B cell (primary cell): ENCODE measurements at regions not wholly inside any gene's neighbourhood (a gene's known extent, or its start where the extent isn't known, plus 50 kb on each side); places are given as distances from the start of the nearest gene placed in this dataset.

ENCODE experiments used
- ATAC-seq: fragments of 200-7000 bp; cut with Tn5 transposase; one replicate; pipeline ENCODE4 v1.10.0; 2021; ENCODE audit warnings: low read depth, mild to moderate bottlenecking, moderate number of reproducible peaks, moderate library complexity
- CTCF ChIA-PET: fragments of 350-600 bp; sonication (Branson Sonifier 250); formaldehyde crosslinking; loops from one replicate; lab custom pipeline; 2021; ENCODE audit warnings: antibody characterized with exemption, inconsistent platforms; lab: Charles Lee
- POLR2A ChIA-PET: fragments of 350-600 bp; sonication (Branson Sonifier 250); formaldehyde crosslinking; loops from one replicate; lab custom pipeline; 2021; ENCODE audit warnings: antibody characterized with exemption; lab: Charles Lee
- DNase-seq: peaks from one replicate; pipeline ENCODE4 v3.0.0; 2013
- H2AFZ ChIP-seq: 2 replicates; pipeline ENCODE4 v1.6.1; 2012; ENCODE audit warnings: mild to moderate bottlenecking, low read depth, low read length; ENCODE audit not compliant: insufficient read depth, poor library complexity, severe bottlenecking
- H3K27ac ChIP-seq, 2 donors: 1 replicate in 1 of 2; 2 replicates in 1 of 2; pipeline ENCODE4 v1.5.1; 2012 to 2013; ENCODE audit warnings: low read length in 2 of 2, mild to moderate bottlenecking in 2 of 2, moderate library complexity in 1 of 2
- H3K27me3 ChIP-seq, 4 experiments: fragments of 200-600 bp in 1 of 4; sonication (generic) in 1 of 4; replicated peaks in 1 of 4; 1 replicate in 2 of 4; 2 replicates in 2 of 4; pipeline versions ENCODE4 v1.6.1 to v1.7.0; 2013 to 2016; ENCODE audit warnings: low read length in 3 of 4, mild to moderate bottlenecking in 2 of 4, mixed read lengths in 1 of 4, moderate library complexity in 1 of 4; ENCODE audit not compliant: insufficient read depth in 4 of 4, control insufficient read depth in 3 of 4; ENCODE audit errors: control extremely low read depth in 1 of 4
- H3K36me3 ChIP-seq, 2 experiments: replicated peaks in 1 of 2; 1 replicate in 1 of 2; 2 replicates in 1 of 2; pipeline versions ENCODE4 v1.6.1 to v1.7.1; 2013; ENCODE audit warnings: low read length in 1 of 2; ENCODE audit not compliant: insufficient read depth in 2 of 2, control insufficient read depth in 1 of 2; ENCODE audit errors: control extremely low read depth in 1 of 2, extremely low read depth in 1 of 2
- H3K4me1 ChIP-seq, 2 donors: fragments of 200-600 bp in 1 of 2; sonication (generic) in 1 of 2; 1 replicate in 1 of 2; 2 replicates in 1 of 2; pipeline versions ENCODE4 v1.5.1 to v1.6.1; 2013 to 2017; ENCODE audit warnings: low read length in 2 of 2; ENCODE audit not compliant: control insufficient read depth in 2 of 2, insufficient read depth in 2 of 2
- H3K4me2 ChIP-seq: replicated peaks from 2 replicates; pipeline ENCODE3; 2012; ENCODE audit warnings: mild to moderate bottlenecking, low read depth, low read length; ENCODE audit not compliant: poor library complexity, severe bottlenecking
- H3K4me3 ChIP-seq, 5 experiments: fragments of 200-600 bp in 1 of 5; sonication (generic) in 1 of 5; 1 replicate in 3 of 5; 2 replicates in 2 of 5; pipeline versions ENCODE4 v1.5.1 to v1.7.0; 2011 to 2016; ENCODE audit warnings: low read length in 4 of 5, mild to moderate bottlenecking in 4 of 5, low read depth in 2 of 5, control low read depth in 1 of 5, moderate library complexity in 1 of 5; ENCODE audit not compliant: insufficient read depth in 1 of 5; ENCODE audit errors: control extremely low read depth in 1 of 5, extremely low read depth in 1 of 5
- H3K79me2 ChIP-seq: fragments of 200-600 bp; sonication (generic); one replicate; pipeline ENCODE4 v1.6.0; 2016; ENCODE audit warnings: low read length; ENCODE audit not compliant: control insufficient read depth, insufficient read depth
- H3K9ac ChIP-seq: fragments of 200-600 bp; sonication (generic); 2 replicates; pipeline ENCODE4 v1.6.1; 2017; ENCODE audit warnings: mild to moderate bottlenecking, low read length, moderate library complexity
- H3K9me3 ChIP-seq, 3 donors: one replicate each; pipeline versions ENCODE4 v1.6.1 to v1.7.1; 2013; ENCODE audit warnings: low read length in 2 of 3; ENCODE audit not compliant: control insufficient read depth in 2 of 3, insufficient read depth in 1 of 3; ENCODE audit errors: control extremely low read depth in 1 of 3
- H4K20me1 ChIP-seq: 2 replicates; pipeline ENCODE4 v1.6.0; 2012; ENCODE audit warnings: mild to moderate bottlenecking, low read length; ENCODE audit not compliant: insufficient read depth, control insufficient read depth, poor library complexity, severe bottlenecking
- H3K27ac Mint-ChIP-seq: one replicate; pipeline ENCODE4 v1.8.0; 2021; ENCODE audit warnings: mixed read lengths
- H3K27me3 Mint-ChIP-seq: one replicate; pipeline ENCODE4 v1.8.0; 2021; ENCODE audit warnings: mixed read lengths
- H3K4me1 Mint-ChIP-seq: one replicate; pipeline ENCODE4 v1.8.0; 2021; ENCODE audit warnings: mixed read lengths
- H3K4me3 Mint-ChIP-seq: one replicate; pipeline ENCODE4 v1.8.0; 2021; ENCODE audit warnings: mixed read lengths
- H3K9me3 Mint-ChIP-seq: one replicate; pipeline ENCODE4 v1.8.0; 2022; ENCODE audit warnings: mixed read lengths; ENCODE audit not compliant: insufficient read depth
- CTCF ChIP-seq: fragments of 200-600 bp; IDR thresholded peaks from one replicate; pipeline ENCODE4 v1.8.0; 2022; ENCODE audit warnings: antibody characterized with exemption, mild to moderate bottlenecking
- EZH2 ChIP-seq: IDR thresholded peaks from 2 replicates; pipeline ENCODE4 v1.6.1; 2012; ENCODE audit warnings: borderline replicate concordance, low read depth, mild to moderate bottlenecking, moderate library complexity, low read length; ENCODE audit not compliant: insufficient read depth, poor library complexity, severe bottlenecking
- WGBS: methylation state at CpG from one replicate; pipeline ENCODE4 v1.1.5; 2013; ENCODE audit warnings: missing lambda C conversion rate; ENCODE audit not compliant: insufficient coverage; 5-methylcytosine and 5-hydroxymethylcytosine counted together
- intact Hi-C: fragments of 100-400 bp; cut with micrococcal nuclease; formaldehyde crosslinking; loops from one replicate; pipeline ENCODE4 v1.10.0; 2022

- Mint-ChIP-seq H3K4me1 (no peaks in the 10 kb centered on the region), H3K27me3 (peaks cover 9% of the 10 kb centered on the region), H3K9me3 (no peaks in the 10 kb centered on the region), H3K4me3 (no peak overlapping the region), H3K27ac (no peak overlapping the region)
- no peaks in the 10 kb centered on the region for H3K36me3 ChIP-seq
- CTCF ChIA-PET, result no interaction called here
- H3K27ac ChIP-seq, result no peak overlapping the region
- H3K4me3 ChIP-seq, result no peak overlapping the region
- H3K4me1 ChIP-seq, result no peaks in the 10 kb centered on the region
- H3K9ac ChIP-seq, result no peak overlapping the region
- TF ChIP-seq EZH2 (no peak), CTCF (no peak)
- no peaks in the 10 kb centered on the region for H3K79me2 ChIP-seq
- H3K9me3 ChIP-seq, result no peaks in the 10 kb centered on the region
- H2AFZ ChIP-seq, result no peak overlapping the region
- POLR2A ChIA-PET, result no interaction called here
- H4K20me1 ChIP-seq, result no peaks in the 10 kb centered on the region
- intact Hi-C loops, result no loop called here
- H3K4me2 ChIP-seq, result no peak overlapping the region
- ATAC-seq, result no peak
- no peaks in the 10 kb centered on the region for H3K27me3 ChIP-seq
- DNase-seq, result no peak
These were observed 103.8 kb upstream of the USP25 start for GRCh38 chr21:15626031-15626430.

GRCh38 chr21:15627011-15627410, 102.8 kb upstream of the USP25 start:
- Histone ChIP-seq H3K9me3 (no peaks in the 10 kb centered on the region), H2AFZ (no peak overlapping the region), H3K4me2 (no peak overlapping the region), H3K27ac (no peak overlapping the region), H3K9ac (no peak overlapping the region), H3K36me3 (no peaks in the 10 kb centered on the region), H3K4me3 (no peak overlapping the region), H3K4me1 (no peaks in the 10 kb centered on the region), H3K79me2 (no peaks in the 10 kb centered on the region), H4K20me1 (no peaks in the 10 kb centered on the region), H3K27me3 (no peaks in the 10 kb centered on the region)
- no peaks in the 10 kb centered on the region for H3K4me1 Mint-ChIP-seq
- CTCF ChIA-PET, result no interaction called here
- H3K27ac Mint-ChIP-seq, result no peak overlapping the region
- DNase-seq (no peak), ATAC-seq (no peak)
- H3K4me3 Mint-ChIP-seq, result no peak overlapping the region
- H3K27me3 Mint-ChIP-seq, result peaks cover 7% of the 10 kb centered on the region
- 92% methylated on average over 2 of the region's 3 CpGs for WGBS
- no peaks in the 10 kb centered on the region for H3K9me3 Mint-ChIP-seq
- intact Hi-C loops, result no loop called here
- TF ChIP-seq EZH2, result no peak
- POLR2A ChIA-PET, result no interaction called here
